HG03159 (cell line): ENCODE measurements at regions not wholly inside any gene's neighbourhood (a gene's known extent, or its start where the extent isn't known, plus 50 kb on each side); places are given as distances from the start of the nearest gene placed in this dataset.

Experiments used
- ATAC-seq: cut with Tn5 transposase; IDR thresholded peaks from one replicate; pipeline ENCODE4 v1.9.1; 2021; ENCODE audit warnings: mild to moderate bottlenecking, moderate library complexity; ENCODE audit not compliant: unreplicated experiment

- ATAC-seq = no peak
Measured at GRCh38 chr9:86893811-86894490, 53.4 kb downstream of the GAS1 start.

GRCh38 chr9:86892576-86892975 is 54.7 kb downstream of the GAS1 start:
- no peak for ATAC-seq

- no peak for ATAC-seq
Measured at GRCh38 chr9:86891886-86892437, 55.3 kb downstream of the GAS1 start.

- ATAC-seq = no peak
Measured at GRCh38 chr9:86891091-86891490, 56.2 kb downstream of the GAS1 start.

- ATAC-seq = no peak
Measured at GRCh38 chr9:86885232-86885631, 62.1 kb downstream of the GAS1 start.

- no peak for ATAC-seq
Measured at GRCh38 chr9:86876621-86877196, 70.6 kb downstream of the GAS1 start.

- ATAC-seq = no peak
Measured at GRCh38 chr9:86868616-86869015, 78.7 kb downstream of the GAS1 start.

- no peak for ATAC-seq
Measured at GRCh38 chr9:86867804-86868313, 79.4 kb downstream of the GAS1 start.

- ATAC-seq = no peak
Measured at GRCh38 chr9:86865952-86866351, 81.4 kb downstream of the GAS1 start.

- ATAC-seq = no peak
Measured at GRCh38 chr9:86860006-86860405, 87.3 kb downstream of the GAS1 start.

GRCh38 chr9:86859056-86859455 is 88.2 kb downstream of the GAS1 start:
- ATAC-seq = no peak

- no peak for ATAC-seq
Measured at GRCh38 chr9:86858009-86858408, 89.3 kb downstream of the GAS1 start.

GRCh38 chr9:86856259-86856658 is 91.0 kb downstream of the GAS1 start:
- no peak for ATAC-seq

GRCh38 chr9:86854898-86855523 is 92.3 kb downstream of the GAS1 start:
- ATAC-seq = no peak

- ATAC-seq = no peak
Measured at GRCh38 chr9:86846656-86847055, 100.7 kb downstream of the GAS1 start.

GRCh38 chr9:86843206-86843605 is 104.1 kb downstream of the GAS1 start:
- ATAC-seq = no peak

- no peak for ATAC-seq
Measured at GRCh38 chr9:86842573-86842972, 104.7 kb downstream of the GAS1 start.

GRCh38 chr9:86839522-86839921 is 107.8 kb downstream of the GAS1 start:
- ATAC-seq = no peak

GRCh38 chr9:86838519-86839497 is 108.5 kb downstream of the GAS1 start:
- no peak for ATAC-seq

- no peak for ATAC-seq
Measured at GRCh38 chr9:86837345-86837744, 110.0 kb downstream of the GAS1 start.

- peak; percentile 88 for ATAC-seq
Measured at GRCh38 chr9:86836797-86837196, 110.5 kb downstream of the GAS1 start.
